Esophagus muscularis mucosa (tissue), 3 donors: ENCODE measurements at regions not wholly inside any gene's neighbourhood (a gene's known extent, or its start where the extent isn't known, plus 50 kb on each side); places are given as distances from the start of the nearest gene placed in this dataset.

Experiments
- POLR2A ChIP-seq: fragments of 450-650 bp; IDR thresholded peaks from one replicate; pipeline ENCODE4 v1.6.1; 2017; ENCODE audit warnings: antibody characterized with exemption, moderate library complexity, mild to moderate bottlenecking, low read depth
- TF ChIP-seq, protein P1 (sequence below), 3 experiments: fragments of 200-600 bp in 2 of 3; fragments of 450-650 bp in 1 of 3; sonication (generic) in 2 of 3; IDR thresholded peaks; one replicate each; pipeline ENCODE4 v1.5.1; 2017 to 2019; ENCODE audit warnings: antibody characterized with exemption in 3 of 3, mild to moderate bottlenecking in 2 of 3, moderate library complexity in 1 of 3

DNA sequence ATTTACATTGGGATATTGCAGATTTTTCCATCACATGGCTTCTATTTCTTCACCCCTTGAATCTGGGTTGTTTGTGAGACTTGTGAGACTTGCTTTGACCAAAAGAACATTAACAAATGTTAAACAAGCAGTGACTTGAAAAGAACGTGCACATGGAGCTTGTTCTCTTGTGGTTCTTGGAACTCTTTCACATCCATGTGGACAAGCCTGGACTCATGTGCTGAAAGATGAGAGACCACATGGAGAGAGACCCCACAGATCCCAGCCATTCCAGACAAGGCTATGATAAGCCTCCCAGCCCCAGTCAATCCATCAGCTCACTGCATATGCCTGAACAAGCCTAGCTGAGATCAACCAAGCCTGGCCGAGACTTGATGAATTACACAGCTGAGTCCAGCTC is 1365.7 kb upstream of the GJE1 start:
- TF ChIP-seq, protein P1, sequence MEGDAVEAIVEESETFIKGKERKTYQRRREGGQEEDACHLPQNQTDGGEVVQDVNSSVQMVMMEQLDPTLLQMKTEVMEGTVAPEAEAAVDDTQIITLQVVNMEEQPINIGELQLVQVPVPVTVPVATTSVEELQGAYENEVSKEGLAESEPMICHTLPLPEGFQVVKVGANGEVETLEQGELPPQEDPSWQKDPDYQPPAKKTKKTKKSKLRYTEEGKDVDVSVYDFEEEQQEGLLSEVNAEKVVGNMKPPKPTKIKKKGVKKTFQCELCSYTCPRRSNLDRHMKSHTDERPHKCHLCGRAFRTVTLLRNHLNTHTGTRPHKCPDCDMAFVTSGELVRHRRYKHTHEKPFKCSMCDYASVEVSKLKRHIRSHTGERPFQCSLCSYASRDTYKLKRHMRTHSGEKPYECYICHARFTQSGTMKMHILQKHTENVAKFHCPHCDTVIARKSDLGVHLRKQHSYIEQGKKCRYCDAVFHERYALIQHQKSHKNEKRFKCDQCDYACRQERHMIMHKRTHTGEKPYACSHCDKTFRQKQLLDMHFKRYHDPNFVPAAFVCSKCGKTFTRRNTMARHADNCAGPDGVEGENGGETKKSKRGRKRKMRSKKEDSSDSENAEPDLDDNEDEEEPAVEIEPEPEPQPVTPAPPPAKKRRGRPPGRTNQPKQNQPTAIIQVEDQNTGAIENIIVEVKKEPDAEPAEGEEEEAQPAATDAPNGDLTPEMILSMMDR (IDR thresholded peaks at IDR 0.05): no peak
- no peak for TF ChIP-seq POLR2A
